ENCODE measurements at regions not wholly inside any gene's neighbourhood (a gene's known extent, or its start where the extent isn't known, plus 50 kb on each side); places are given as distances from the start of the nearest gene placed in this dataset.

DNA sequence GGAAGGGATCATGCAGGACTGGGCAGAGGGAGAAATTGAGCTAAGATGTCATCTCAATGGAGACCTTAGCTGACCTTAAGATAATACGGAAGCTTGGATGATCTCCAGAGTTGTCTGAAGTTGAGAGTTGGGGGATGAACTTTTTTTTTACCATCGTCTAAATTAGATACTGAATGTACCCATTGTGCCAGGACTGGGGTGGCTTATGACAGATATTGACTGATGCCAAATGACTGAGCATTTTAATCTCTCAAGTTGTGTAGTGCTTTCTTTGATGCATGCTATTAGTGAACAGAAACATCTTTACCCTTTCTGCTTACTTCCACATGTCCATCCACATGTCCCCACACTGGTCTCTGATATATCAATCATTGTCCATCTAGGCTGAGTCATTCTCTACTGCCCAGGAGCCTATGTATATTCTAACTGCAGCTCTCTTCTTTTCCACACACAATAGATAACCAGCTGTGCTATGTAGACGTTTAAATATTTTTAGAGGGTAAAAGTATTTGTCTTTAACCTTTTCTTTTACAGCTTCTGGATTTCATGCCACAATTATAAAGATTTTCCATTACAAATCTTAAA is 60.2 kb upstream of the ZKSCAN2 start:
- intact Hi-C loops (cut with micrococcal nuclease; ENCODE audit: unreplicated experiment), result no loop called here
- Mint-ChIP-seq H3K9me3 (ENCODE audit: unreplicated experiment) (peaks cover 21% of the 10 kb centered on the region), H3K27ac (ENCODE audit: unreplicated experiment) (no peak overlapping the region), H3K4me1 (ENCODE audit: low read depth, unreplicated experiment) (no peaks in the 10 kb centered on the region), H3K4me3 (ENCODE audit: unreplicated experiment) (no peak overlapping the region), H3K27me3 (ENCODE audit: insufficient read depth, unreplicated experiment) (peaks cover 3% of the 10 kb centered on the region), H3K36me3 (ENCODE audit: insufficient read depth, unreplicated experiment) (no peaks in the 10 kb centered on the region)
- no peaks in the 10 kb centered on the region for H3K27me3 ChIP-seq (replicated peaks; ENCODE audit: control insufficient read depth, insufficient read depth, low read length)
- no peaks in the 10 kb centered on the region for H3K4me1 ChIP-seq
- no TSS peak for BruUV-seq (replicated peaks)
- TF ChIP-seq, protein P1, sequence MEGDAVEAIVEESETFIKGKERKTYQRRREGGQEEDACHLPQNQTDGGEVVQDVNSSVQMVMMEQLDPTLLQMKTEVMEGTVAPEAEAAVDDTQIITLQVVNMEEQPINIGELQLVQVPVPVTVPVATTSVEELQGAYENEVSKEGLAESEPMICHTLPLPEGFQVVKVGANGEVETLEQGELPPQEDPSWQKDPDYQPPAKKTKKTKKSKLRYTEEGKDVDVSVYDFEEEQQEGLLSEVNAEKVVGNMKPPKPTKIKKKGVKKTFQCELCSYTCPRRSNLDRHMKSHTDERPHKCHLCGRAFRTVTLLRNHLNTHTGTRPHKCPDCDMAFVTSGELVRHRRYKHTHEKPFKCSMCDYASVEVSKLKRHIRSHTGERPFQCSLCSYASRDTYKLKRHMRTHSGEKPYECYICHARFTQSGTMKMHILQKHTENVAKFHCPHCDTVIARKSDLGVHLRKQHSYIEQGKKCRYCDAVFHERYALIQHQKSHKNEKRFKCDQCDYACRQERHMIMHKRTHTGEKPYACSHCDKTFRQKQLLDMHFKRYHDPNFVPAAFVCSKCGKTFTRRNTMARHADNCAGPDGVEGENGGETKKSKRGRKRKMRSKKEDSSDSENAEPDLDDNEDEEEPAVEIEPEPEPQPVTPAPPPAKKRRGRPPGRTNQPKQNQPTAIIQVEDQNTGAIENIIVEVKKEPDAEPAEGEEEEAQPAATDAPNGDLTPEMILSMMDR (IDR thresholded peaks at IDR 0.05; ENCODE audit: insufficient read depth in 1 of 2, low read depth in 1 of 2, low read length in 1 of 2, severe bottlenecking in 1 of 2, unreplicated experiment in 1 of 2), result no peak
- POLR2A ChIA-PET, result no interaction called here
- no peaks in the 10 kb centered on the region for H3K36me3 ChIP-seq (ENCODE audit: control insufficient read depth, insufficient read depth, low read length)
- no peak overlapping the region for H3K4me3 ChIP-seq (ENCODE audit: low read depth, low read length)
- peaks cover 7% of the 10 kb centered on the region for H3K9me3 ChIP-seq
- no peak for DNase-seq
- CTCF ChIA-PET, result no interaction called here

DNA sequence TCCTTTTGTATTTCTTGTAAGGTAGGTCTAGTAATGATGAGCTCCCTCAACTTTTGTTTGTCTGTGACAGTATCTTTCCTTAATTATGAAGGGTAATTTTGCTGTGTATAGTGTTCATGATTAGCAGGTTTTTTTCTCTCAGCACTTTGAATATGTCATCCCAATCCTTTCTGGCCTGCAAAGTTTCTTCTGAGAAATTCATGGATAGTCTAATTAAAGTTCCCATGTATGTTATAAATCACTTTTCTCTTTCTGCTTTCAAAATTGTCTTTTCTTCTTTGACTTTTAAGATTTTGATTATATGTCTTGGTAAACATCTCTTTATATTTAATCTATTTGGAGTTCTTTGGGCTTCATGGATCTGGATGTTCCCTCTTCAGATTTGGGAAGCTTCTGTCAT is 54.3 kb upstream of the ZKSCAN2 start:
- Histone ChIP-seq H3K36me3 (ENCODE audit: control insufficient read depth, insufficient read depth, low read length) (no peaks in the 10 kb centered on the region), H3K4me1 (no peaks in the 10 kb centered on the region), H3K27me3 (replicated peaks; ENCODE audit: control insufficient read depth, insufficient read depth, low read length) (no peaks in the 10 kb centered on the region), H3K4me3 (ENCODE audit: low read depth, low read length) (no peak overlapping the region), H3K9me3 (peaks cover 7% of the 10 kb centered on the region; the same call in 1 of the 2 replicates)
- DNase-seq, result no peak
- TF ChIP-seq, protein P1 (IDR thresholded peaks at IDR 0.05; ENCODE audit: insufficient read depth in 1 of 2, low read depth in 1 of 2, low read length in 1 of 2, severe bottlenecking in 1 of 2, unreplicated experiment in 1 of 2), result no peak
- ChIA-PET CTCF (no interaction called here), POLR2A (no interaction called here)
- no TSS peak for BruUV-seq (replicated peaks)
- Mint-ChIP-seq H3K4me3 (ENCODE audit: unreplicated experiment) (no peak overlapping the region), H3K27ac (ENCODE audit: unreplicated experiment) (no peak overlapping the region), H3K4me1 (ENCODE audit: low read depth, unreplicated experiment) (no peaks in the 10 kb centered on the region), H3K27me3 (ENCODE audit: insufficient read depth, unreplicated experiment) (no peaks in the 10 kb centered on the region), H3K36me3 (ENCODE audit: insufficient read depth, unreplicated experiment) (no peaks in the 10 kb centered on the region), H3K9me3 (ENCODE audit: unreplicated experiment) (peaks cover 41% of the 10 kb centered on the region)
- intact Hi-C loops (cut with micrococcal nuclease; ENCODE audit: unreplicated experiment), result no loop called here

DNA sequence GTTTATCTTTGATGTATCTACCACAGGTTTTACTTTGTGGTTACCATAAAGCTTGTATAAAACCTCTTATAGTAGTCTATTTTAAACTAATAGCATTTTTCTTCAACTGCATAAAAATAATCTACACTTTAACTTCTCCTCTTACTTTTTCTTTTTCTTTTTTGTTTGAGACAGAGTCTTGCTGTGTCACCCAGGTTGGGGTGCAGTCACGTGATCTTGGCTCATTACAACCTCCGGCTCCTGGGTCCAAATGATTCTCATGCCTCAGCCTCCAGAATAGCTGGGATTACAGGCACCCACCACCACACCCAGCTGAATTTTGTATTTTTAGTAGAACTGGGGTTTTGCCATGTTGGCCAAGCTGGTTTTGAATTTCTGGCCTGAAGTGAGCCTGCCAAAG is 53.4 kb upstream of the ZKSCAN2 start:
- no peaks in the 10 kb centered on the region for H3K27me3 Mint-ChIP-seq (ENCODE audit: insufficient read depth, unreplicated experiment)
- no TSS peak for BruUV-seq (replicated peaks)
- H3K9me3 ChIP-seq, result peaks cover 7% of the 10 kb centered on the region; the same call in 1 of the 2 replicates

More for the DNA sequence above, 53.4 kb upstream of the ZKSCAN2 start:
- Histone ChIP-seq H3K4me1 (no peaks in the 10 kb centered on the region), H3K27me3 (replicated peaks; ENCODE audit: control insufficient read depth, insufficient read depth, low read length) (no peaks in the 10 kb centered on the region), H3K36me3 (ENCODE audit: control insufficient read depth, insufficient read depth, low read length) (no peaks in the 10 kb centered on the region), H3K4me3 (ENCODE audit: low read depth, low read length) (no peak overlapping the region)
- Mint-ChIP-seq H3K4me1 (ENCODE audit: low read depth, unreplicated experiment) (no peaks in the 10 kb centered on the region), H3K36me3 (ENCODE audit: insufficient read depth, unreplicated experiment) (no peaks in the 10 kb centered on the region), H3K27ac (ENCODE audit: unreplicated experiment) (no peak overlapping the region), H3K4me3 (ENCODE audit: unreplicated experiment) (no peak overlapping the region), H3K9me3 (ENCODE audit: unreplicated experiment) (peaks cover 41% of the 10 kb centered on the region)
- DNase-seq, result no peak
- intact Hi-C loops (cut with micrococcal nuclease; ENCODE audit: unreplicated experiment), result no loop called here
- ChIA-PET CTCF (no interaction called here), POLR2A (no interaction called here)
- TF ChIP-seq, protein P1 (IDR thresholded peaks at IDR 0.05; ENCODE audit: insufficient read depth in 1 of 2, low read depth in 1 of 2, low read length in 1 of 2, severe bottlenecking in 1 of 2, unreplicated experiment in 1 of 2), result no peak

Data from Caco-2 (cell line).